ENCODE measurements at regions not wholly inside any gene's neighbourhood (a gene's known extent, or its start where the extent isn't known, plus 50 kb on each side); places are given as distances from the start of the nearest gene placed in this dataset.
A peak's percentile ranks its signal among the peaks of the same experiment; 100 is the strongest.

DNA sequence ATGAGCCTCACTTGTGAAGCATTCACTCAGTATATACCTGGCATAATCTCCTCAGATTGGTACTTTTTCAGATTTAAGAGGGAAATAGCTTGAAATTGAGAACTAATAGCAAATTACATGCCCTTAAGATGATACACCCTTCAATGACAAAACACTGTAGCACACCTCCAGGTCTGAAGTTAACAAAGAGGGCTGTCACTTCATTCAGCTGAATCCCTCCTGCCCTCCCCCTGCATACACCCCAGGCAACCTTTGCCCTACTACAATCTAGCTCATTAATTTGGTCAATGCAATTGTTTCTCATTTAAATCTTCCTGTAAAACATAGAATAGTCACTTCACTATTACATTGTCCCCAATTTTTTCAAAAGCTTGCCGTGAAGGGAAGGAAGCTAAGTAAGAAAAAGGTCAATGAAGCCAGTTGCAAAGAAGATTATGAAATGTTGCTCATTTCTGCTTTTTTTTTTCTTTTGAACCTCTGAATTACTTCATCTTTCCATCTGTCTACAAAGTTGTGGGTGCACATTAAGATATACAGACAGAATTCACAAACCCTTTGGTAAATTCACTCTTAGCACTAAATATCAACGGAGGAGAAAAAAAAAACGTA lies 294.8 kb upstream of the PTGER4 start:
- no peak for FAIRE-seq

DNA sequence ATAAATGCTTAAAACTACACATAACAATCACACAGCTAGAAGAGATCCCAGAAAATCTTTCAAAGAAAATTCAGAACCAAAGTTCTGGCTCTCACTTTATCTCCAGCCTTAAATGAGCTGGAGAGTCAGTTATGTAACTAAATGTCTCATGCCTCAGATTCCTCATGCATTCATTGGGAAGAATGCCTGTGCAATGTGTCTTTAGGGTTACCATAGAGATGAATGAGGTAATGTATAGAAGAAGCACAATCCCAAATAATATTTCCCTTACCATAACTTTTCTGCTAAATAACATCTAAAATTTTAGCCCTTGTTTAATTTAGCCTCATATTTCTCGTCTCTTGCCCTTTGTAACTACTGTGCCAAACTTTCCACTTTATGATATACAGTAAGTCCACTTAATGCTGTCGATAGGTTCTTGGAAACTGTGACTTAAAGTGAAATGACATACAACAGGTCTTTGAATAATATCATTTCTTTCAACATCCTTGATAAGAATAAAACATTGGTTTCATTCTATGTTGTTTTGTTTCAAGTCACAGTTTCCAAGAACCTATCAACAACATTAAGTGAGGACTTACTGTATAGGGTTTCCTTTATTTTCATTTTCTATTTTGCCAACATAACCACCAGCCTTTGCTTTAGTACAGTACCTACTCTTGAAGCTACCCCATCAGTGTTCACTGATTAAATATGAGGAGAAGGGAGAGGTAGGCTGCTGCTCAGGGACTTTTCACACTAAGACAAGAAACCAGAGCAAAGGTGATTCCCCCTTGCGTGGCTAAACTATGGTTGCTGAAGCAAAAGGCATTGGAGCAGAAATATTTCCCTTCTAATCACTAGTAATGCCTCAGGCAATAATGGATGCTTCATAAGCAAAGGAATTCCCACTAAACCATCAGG lies 295.7 kb upstream of the PTGER4 start:
- no peak for FAIRE-seq

DNA sequence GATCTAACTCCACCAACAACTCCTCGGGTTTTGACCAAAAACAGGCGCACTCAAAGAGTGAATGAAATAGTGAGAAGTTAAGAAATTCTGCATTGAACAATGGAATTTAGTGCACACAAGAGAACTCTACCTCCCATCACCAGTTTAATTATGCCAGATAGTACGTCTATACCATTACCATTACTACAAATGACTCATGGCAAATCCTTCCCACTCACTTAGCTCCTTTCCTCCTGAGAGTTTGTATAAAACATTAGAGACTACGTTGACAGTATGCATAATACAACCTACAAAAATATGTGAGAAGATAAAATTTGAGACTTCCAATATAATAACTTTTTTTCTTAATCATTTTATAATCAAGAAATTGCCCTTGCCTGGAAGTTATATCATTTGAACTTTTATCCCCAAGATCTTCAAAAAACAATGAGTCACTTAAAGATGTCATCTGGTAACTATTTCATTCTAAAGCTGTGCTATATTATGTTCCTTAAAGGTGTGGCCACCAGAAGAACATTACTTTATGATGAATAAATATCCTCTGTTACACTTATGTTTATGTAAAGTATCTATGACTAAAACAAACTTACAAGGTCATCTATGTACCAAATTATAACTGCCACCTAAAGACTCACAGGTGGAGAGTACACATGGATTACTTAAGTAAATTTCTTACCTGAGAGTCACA lies 297.9 kb upstream of the PTGER4 start:
- FAIRE-seq = no peak

DNA sequence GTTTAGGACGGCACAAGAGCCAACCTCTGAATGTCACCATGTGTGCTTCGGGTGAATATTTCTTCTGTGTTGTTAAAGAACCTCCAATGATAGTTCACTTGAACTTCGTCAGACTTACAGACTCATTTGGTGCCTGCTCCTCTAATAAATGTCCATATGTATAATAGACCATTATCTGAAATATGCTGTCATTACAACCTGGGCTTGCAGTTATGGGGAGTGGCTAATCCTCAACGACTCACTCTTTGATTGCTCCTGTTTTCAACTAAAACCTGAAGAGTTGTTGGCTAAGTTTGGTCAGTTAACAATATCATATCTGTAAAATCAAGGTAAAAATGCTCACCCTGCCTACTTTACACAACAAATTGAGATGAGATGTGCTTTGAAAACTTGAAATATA lies 298.7 kb upstream of the PTGER4 start:
- FAIRE-seq = no peak

DNA sequence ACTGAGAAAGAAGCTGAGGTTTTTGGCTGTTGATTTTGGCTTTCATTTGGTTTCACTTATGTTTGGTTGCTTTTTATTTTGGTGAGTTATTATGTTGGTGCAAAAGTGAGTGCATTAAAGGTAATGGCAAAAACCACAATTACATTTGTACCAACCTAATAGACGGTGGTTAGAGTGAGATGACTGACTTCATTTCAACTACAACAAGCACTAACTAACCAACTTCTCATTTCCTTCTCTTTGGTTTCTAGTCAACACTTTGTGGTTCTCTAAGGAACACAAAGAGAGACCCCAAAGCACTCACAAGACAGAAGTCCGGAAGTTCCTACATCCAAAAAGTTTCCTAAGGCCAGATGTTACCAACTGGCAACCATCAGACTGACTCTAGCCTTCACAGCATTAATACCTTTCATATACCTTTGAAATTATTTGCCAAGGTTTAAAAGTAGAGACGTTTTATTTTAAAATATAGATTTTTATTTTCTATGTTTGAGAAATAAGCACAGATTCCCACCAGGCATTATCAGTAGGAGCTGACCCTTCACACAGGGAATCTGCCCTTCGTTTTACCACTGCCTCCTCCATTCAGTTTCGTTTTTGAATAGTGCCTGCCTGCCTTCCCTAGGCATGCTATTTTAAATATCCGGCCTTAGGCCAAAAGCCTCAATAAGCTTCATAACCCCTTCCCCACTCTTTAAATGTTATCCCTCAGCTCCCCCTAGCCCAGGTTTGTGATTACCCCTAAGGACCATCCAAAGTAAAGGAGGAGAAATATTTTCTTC lies 301.1 kb upstream of the PTGER4 start:
- no peak for FAIRE-seq

DNA sequence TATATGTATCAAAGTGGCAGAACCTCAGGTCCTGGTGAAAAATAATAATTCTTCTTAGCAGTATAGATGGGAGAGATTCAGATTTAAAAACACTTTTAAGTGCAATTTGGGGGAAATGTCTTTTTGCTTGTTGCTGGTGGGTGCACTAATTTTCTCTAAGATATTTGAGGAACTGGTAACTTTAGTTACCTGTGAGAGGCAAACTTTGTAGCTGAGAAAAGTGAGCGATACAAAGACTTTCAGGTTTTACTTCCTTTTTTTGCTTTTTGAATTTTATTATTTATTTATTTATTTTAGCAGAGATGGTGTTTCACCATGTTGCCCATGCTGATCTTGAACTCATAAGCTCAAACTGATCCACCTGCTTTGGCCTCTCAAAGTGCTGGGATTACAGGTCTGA lies 303.1 kb upstream of the PTGER4 start:
- no peak for FAIRE-seq

DNA sequence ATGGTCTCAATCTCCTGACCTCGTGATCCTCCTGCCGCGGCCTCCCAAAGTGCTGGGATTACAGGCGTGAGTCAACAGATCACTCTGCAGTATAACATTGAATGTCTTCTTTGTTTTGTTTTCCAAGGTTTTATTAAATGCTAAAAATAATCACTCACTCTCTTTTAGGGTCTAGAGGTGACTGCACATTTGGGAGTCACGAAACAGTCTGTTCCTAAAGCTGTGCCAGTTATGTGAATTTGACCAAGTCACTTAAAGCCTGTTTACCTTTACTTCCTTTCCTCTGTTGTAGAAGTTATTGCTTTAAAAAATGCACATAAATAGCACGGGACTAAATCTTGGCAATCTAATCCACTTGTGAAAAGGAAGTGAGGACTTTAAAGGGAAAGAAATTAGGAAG lies 304.9 kb upstream of the PTGER4 start:
- no peak for FAIRE-seq

DNA sequence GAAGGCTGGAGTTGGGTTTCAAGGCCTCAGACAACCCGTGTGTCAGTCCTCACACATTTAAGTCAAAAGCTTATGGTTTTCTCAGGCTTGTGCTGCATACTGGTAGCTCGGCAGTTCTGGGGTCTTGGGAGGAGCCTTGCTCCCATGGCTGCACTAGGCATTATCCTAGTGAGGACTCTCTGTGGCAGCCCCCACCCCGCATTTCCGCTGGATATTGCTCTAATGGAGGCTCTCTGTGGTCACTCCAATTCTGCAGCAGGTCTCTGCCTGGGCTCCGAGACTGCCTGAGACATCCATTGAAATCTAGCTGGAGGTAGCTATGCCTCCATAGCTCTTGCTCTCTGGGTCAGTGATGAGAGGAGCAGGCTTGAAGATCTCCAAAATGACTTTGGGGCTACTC lies 311.5 kb upstream of the PTGER4 start:
- no peak for FAIRE-seq

DNA sequence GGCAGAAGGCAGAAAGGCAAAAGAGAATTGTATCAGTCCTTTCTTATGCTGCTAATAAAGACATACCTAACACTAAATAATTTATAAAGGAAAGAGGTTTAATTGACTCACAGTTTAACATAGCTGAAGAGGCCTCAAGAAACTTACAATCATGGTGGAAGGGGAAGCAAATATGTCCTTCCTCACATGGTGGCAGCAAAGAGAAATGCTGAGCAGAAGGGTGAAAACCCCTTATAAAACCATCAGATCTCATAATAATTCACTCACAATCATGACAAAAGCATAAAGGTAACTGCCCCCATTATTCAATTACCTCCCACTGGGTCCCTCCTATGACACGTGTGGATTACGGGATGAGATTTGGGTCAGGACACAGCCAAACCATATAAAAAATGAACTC lies 312.5 kb upstream of the PTGER4 start:
- FAIRE-seq = no peak

DNA sequence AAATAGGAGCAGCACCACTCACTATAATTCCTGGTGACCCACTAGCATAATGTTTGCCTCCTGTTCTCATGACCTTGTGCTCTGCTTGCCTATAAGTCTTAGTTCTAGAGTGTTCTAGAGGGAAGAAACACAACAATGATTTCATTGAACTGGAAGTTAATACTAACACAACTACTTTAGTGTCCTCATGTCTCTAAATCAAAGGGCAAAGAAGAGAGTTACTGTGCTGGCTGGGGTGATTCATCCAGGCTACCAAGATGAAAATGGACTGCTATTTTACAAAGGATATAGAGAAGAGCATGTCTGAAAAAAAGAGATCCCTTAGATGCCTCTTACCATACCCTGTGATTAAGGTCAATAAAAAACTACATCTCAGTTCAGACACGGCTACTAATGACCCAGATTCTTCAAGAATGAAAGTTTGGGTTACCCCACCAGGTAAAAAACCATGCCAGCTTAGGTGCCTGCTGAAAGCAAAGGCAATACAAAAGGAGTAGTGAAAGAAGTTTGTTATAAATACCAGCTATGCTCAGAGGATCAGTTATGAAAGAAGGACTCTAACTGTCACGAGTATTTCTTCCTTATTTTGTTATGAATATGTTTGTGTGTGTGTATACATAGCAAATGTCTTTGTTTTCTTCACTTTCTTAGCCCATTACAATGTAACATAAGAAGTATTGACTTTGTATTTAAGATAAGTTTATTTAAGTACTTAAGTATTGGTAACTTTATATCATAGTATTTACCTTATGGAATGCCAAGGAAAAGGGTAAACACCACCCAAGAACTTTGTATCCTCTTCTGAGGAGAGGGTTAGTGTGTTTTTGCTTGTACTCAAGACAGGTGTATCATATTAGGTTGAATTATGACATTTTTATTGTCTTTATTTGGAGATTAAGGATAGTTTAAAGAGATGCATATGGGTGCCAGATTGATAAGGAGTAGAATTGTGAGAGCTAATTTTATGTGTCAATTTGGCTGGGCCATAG lies 314.1 kb upstream of the PTGER4 start:
- FAIRE-seq = no peak

DNA sequence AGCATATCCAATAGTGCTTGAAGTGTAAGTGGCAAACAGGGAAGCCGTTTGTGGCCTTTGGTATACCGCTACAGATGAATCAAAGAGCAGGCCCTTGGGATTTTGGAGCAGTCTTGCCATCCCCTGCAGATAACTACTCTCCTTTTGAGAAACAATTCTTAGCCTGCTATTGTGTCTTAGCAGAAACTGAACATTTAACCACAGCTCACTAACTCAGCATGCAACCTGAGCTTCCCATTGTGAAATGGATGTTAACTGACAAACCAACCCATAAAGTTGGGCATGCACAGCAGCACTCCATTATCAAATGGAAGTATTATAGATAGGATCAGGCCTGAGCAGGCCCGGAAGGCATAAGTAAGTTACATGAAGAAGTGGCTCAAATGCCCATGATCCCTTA lies 315.3 kb upstream of the PTGER4 start:
- FAIRE-seq = no peak

DNA sequence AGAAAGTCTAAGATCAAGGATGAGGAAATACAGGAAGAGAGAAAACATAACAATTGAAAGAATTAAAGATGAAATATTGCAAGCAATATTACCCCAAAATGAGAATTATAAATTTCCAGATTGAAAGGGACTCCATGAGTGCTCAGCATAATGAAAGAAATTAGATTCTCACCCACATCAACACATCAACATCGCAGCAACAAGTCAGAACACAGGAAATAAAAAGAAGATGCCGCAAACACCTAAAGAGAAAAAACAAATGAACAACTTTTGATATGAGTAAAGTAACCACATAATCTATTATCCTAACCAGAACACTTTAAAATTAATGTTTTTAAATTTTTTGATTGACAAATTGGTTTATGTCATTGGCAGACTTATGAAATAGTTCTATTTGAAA lies 318.3 kb upstream of the PTGER4 start:
- FAIRE-seq = no peak

DNA sequence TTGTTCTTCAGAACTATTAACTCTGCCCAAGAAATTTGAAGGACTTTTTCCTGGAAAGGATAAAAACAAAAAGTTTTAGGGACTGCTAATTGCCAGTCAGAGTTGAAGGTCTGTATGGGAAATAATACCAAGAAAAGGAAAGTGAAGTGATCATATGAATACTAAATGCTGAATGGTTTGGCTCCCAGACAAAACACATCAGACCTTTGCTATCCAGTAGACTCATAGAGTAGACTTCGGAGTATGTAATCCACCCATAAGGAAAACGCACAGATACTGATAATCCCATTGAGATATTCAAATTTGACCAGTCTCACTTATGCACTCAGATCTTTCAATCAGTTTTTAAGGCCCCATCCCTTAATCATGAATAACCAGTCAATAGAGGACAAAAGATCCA lies 319.0 kb upstream of the PTGER4 start:
- FAIRE-seq = no peak

DNA sequence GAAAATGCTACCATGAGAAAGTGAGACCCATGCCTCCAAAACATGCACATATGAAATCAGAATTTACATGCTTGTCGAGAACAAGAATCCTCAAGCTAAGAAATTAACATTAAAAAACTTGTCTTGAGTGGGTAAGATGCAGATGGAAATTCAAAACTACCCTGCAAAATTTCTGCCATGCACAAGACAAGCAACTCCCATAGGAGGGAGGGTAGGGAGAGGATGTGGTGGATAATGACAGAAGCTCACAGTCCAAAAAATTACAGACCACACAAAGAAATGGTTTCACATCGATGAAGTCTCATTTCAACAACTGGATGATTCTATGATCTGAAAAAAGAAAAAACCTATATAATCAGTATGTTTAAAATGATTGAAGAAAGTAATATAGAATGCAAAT lies 319.9 kb upstream of the PTGER4 start:
- no peak for FAIRE-seq

DNA sequence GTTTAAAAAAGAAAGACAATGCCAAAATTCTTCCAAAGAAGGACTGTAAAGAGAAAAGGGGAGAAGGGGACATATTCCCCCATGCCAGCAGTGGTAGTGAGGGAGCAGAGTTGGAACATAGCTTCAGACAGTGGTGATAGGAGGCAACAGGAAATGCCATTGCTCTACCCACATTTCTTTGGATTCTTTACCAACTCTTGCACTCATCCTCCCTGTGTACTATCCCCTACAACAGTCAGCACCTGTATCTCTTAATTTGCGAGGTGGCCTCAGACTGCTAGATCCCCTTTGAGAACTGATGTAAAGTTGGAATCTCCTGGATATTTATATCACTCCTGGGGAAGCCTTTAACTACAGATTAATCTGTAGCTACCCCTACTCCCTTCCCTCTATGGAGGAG lies 320.6 kb upstream of the PTGER4 start:
- no peak for FAIRE-seq

DNA sequence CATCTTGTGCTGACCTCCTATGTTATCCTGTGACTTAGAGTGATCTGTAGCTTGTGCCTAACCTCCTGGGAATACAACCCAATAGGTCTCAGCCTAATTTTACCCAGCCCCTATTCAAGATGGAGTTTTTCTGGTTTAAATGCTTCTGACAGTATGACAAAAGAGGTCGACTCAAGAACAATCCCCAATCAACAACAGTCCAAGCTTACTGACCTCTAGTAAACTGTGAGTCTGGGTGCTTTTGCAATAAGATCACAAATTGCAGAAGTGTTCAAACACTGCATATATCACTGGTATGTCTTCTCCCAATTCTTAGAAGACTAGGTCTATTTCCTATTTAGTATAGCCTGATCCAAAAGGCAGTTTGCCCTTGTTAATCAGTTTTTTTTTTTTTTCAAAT lies 323.5 kb upstream of the PTGER4 start:
- no peak for FAIRE-seq

DNA sequence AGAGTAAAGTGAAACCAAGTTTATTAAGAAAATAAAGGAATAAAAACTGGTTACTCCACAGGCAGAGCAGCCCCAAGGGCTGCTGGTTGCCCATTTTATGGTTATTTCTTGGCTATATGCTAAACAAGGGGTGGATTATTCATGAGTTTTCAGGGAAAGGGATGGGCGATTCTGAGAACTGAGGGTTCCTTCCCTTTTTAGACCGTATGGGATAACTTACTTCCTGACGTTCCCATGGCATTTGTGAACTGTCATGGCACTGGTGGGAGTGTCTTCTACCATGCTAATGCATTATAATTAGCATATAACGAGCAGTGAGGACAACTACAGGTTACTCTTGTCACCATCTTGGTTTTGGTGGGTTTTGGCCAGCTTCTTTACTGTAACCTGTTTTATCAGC lies 323.9 kb upstream of the PTGER4 start:
- FAIRE-seq = no peak

DNA sequence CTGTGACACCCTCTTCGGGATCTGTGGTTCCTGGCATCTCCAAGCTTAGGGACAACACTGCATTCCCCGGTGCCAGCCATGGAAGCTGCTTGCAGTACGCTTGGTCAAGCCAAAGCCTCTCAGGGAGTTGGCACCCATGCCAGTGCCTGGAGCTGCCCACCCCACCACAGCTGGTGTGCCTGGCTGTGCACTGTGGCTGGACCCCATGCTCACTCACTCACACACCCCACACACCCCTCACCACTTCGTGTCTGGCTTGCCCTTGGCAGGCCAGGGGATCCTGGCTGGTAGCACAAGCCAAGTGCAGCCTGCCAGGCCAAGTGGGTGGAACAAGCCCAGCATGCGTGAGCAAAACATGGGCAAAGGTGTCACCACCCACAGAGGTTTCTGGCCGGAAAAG lies 324.5 kb upstream of the PTGER4 start:
- no peak for FAIRE-seq

DNA sequence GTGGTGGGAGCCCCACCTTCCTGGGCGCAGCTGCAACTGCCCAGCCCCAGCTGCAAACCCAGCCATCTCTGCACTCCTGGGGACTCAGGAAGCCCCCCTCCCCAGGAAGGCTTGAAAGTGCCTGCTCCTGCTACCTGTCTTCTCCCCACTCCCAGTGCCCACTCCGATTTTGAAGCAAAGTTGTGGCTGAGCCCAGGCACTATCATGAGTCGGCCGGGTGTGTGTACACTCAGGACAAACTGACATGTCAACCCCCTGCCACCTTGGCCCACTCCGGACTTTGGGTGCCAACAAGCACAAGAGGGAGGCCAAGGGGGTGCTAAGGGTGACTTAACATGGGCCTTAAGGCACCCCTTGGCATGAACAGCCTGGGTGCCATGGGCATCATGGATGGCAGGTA lies 325.5 kb upstream of the PTGER4 start:
- no peak for FAIRE-seq

DNA sequence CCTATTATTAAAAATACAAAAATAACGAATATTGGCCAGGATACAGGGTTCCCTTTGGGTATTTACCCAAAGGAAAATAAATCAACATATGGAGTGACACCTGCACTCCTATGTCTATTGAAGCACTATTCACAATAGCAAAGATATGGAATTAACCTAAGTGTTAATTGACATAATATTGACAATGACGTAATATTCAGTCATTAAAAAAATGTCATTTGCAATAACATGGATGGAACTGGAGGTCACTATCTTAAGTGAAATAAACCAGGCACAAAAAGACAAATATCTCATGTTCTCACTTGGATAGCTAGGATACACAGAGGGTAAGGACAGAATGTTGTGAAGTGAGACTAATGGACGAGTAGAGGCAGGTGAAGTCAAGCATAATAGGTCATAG lies 326.3 kb upstream of the PTGER4 start:
- FAIRE-seq = peak; percentile 93

DNA sequence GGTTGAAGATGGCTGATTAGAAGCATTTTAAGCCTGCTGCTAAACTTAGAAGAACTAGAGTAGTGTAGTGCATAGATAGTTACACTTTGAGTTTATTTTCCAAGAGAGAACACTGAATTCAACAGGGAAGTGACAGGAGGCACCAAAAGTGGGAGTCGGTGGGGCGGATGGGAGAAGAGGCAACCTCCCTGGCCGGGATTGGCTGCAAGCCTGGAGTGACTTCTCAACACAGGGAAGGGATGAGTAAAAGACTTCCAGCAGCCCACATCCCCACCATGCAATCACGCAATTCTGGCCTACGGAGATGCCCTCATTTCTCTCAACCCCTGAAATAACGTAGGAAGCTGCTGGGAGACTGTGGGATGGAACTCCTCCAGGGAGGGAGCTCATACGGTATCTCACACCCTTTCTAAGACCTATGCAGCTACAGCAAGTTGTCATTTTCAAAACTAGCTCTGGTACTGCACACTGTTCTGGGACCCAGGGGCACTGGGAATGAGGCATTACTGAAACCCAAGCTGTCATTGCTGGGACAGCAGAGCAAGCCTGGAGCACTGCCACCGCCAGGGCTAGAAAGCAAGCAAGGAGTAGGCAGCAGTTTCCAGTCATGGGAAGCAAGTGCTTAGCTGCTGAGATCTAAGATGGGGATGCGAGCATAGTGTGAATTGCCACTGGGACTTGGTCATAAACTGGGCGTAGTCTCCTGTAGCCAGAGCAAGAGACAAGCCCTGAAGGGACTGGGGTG lies 331.6 kb upstream of the PTGER4 start:
- FAIRE-seq = no peak

All from islet of Langerhans (tissue), 1 donor.